H1 (cell line): ENCODE measurements at regions not wholly inside any gene's neighbourhood (a gene's known extent, or its start where the extent isn't known, plus 50 kb on each side); places are given as distances from the start of the nearest gene placed in this dataset.

Experiments
- CTCF ChIA-PET: fragments of 300-600 bp; sonication (Branson Sonifier 250); formaldehyde crosslinking; loops from one replicate; lab custom pipeline; 2021; ENCODE audit not compliant: partially characterized antibody; lab: Charles Lee
- POLR2A ChIA-PET: fragments of 300-600 bp; sonication (Branson Sonifier 250); formaldehyde crosslinking; loops from one replicate; lab custom pipeline; 2021; ENCODE audit warnings: inconsistent platforms; ENCODE audit not compliant: partially characterized antibody; lab: Charles Lee
- DNase-seq, 2 experiments: peaks; one replicate each; pipeline versions ENCODE4 v3.0.0 to v3.0.0-alpha.2; 2010 to 2022; ENCODE audit warnings: low spot score in 2 of 2, low read depth in 1 of 2, mixed read lengths in 1 of 2
- FAIRE-seq: peaks from 2 replicates; lab custom pipeline; 2011; peaks lifted over from hg19 to GRCh38; lab: Jason Lieb, UNC
- H2AFZ ChIP-seq: 2 replicates; pipeline ENCODE4 v1.8.1; 2012; ENCODE audit warnings: low read length, inconsistent platforms
- H2AK5ac ChIP-seq: 2 replicates; pipeline ENCODE4 v1.6.1; 2013; ENCODE audit warnings: low read depth, low read length
- H2BK120ac ChIP-seq: replicated peaks from 2 replicates; pipeline ENCODE3; 2013; ENCODE audit warnings: low read depth, low read length, inconsistent platforms
- H2BK12ac ChIP-seq: 2 replicates; pipeline ENCODE4 v1.6.1; 2013; ENCODE audit warnings: low read depth, low read length
- H2BK15ac ChIP-seq: 2 replicates; pipeline ENCODE4 v1.6.1; 2013; ENCODE audit warnings: low read length
- H2BK20ac ChIP-seq: 2 replicates; pipeline ENCODE4 v1.6.1; 2013; ENCODE audit warnings: low read length
- H2BK5ac ChIP-seq: 2 replicates; pipeline ENCODE4 v1.6.1; 2013; ENCODE audit warnings: low read depth, low read length
- H3K14ac ChIP-seq: 2 replicates; pipeline ENCODE4 v1.6.1; 2013; ENCODE audit warnings: inconsistent platforms; ENCODE audit not compliant: insufficient read length
- H3K18ac ChIP-seq: 2 replicates; pipeline ENCODE4 v1.6.1; 2013; ENCODE audit warnings: low read length; ENCODE audit errors: extremely low read depth
- H3K23ac ChIP-seq: 2 replicates; pipeline ENCODE4 v1.6.1; 2013; ENCODE audit warnings: inconsistent platforms; ENCODE audit not compliant: insufficient read length
- H3K23me2 ChIP-seq: 2 replicates; pipeline ENCODE4 v1.6.1; 2013; ENCODE audit warnings: low read depth, low read length
- H3K27ac ChIP-seq: 2 replicates; pipeline ENCODE4 v1.6.1; 2011; ENCODE audit warnings: low read depth, low read length, inconsistent platforms
- H3K27me3 ChIP-seq, 4 experiments: replicated peaks in 1 of 4; 1 replicate in 1 of 4; 2 replicates in 3 of 4; pipeline versions ENCODE4 v1.6.1 to v1.8.1; 2011 to 2013; ENCODE audit warnings: low read length in 3 of 4, mild to moderate bottlenecking in 3 of 4, inconsistent platforms in 2 of 4, mixed read lengths in 2 of 4, moderate library complexity in 1 of 4; ENCODE audit not compliant: control insufficient read depth in 3 of 4, insufficient read depth in 3 of 4; ENCODE audit errors: extremely low read depth in 1 of 4
- H3K36me3 ChIP-seq, 4 experiments: 2 replicates each; pipeline versions ENCODE4 v1.6.1 to v1.8.1; 2011 to 2013; ENCODE audit warnings: mild to moderate bottlenecking in 4 of 4, low read length in 3 of 4, moderate library complexity in 2 of 4, control low read depth in 1 of 4, inconsistent platforms in 1 of 4; ENCODE audit not compliant: insufficient read depth in 4 of 4, control insufficient read depth in 2 of 4
- H3K4ac ChIP-seq: replicated peaks from 2 replicates; pipeline ENCODE3; 2013; ENCODE audit warnings: low read length, low read depth, mixed read lengths, inconsistent platforms; ENCODE audit not compliant: insufficient read length
- H3K4me1 ChIP-seq, 4 experiments: replicated peaks in 1 of 4; 1 replicate in 1 of 4; 2 replicates in 3 of 4; pipeline versions ENCODE4 v1.6.1 to v1.8.1; 2011 to 2013; ENCODE audit warnings: low read length in 3 of 4, inconsistent platforms in 2 of 4, mixed read lengths in 1 of 4; ENCODE audit not compliant: insufficient read depth in 4 of 4, control insufficient read depth in 3 of 4
- H3K4me2 ChIP-seq, 2 experiments: 2 replicates each; pipeline versions ENCODE4 v1.6.1 to v1.8.1; 2011 to 2013; ENCODE audit warnings: low read depth in 2 of 2, low read length in 2 of 2, control low read depth in 1 of 2, inconsistent platforms in 1 of 2, mild to moderate bottlenecking in 1 of 2; ENCODE audit not compliant: insufficient read depth in 1 of 2
- H3K4me3 ChIP-seq, 4 experiments: fragments of 200-600, 300-600 bp in 1 of 4; sonication (generic), shearing (Covaris generic), sonication (Bioruptor Twin) in 1 of 4; 2 replicates each; pipeline versions ENCODE4 v1.5.1 to v1.8.1; 2011 to 2016; ENCODE audit warnings: low read length in 4 of 4, low read depth in 3 of 4, control low read depth in 2 of 4, inconsistent platforms in 2 of 4, mild to moderate bottlenecking in 2 of 4, mixed read lengths in 1 of 4, moderate library complexity in 1 of 4; ENCODE audit not compliant: insufficient read depth in 2 of 4; ENCODE audit errors: extremely low read depth in 1 of 4
- H3K56ac ChIP-seq: replicated peaks from 2 replicates; pipeline ENCODE3; 2013; ENCODE audit warnings: low read depth, mild to moderate bottlenecking, mixed read lengths, low read length, inconsistent platforms; ENCODE audit not compliant: insufficient read length
- H3K79me1 ChIP-seq: 2 replicates; pipeline ENCODE4 v1.6.1; 2013; ENCODE audit warnings: low read depth, low read length, control low read depth
- H3K79me2 ChIP-seq, 2 experiments: 2 replicates each; pipeline versions ENCODE4 v1.6.1 to v1.8.1; 2012 to 2013; ENCODE audit warnings: low read length in 2 of 2, mild to moderate bottlenecking in 2 of 2, inconsistent platforms in 1 of 2; ENCODE audit not compliant: insufficient read depth in 2 of 2, control insufficient read depth in 1 of 2
- H3K9ac ChIP-seq, 4 experiments: replicated peaks in 1 of 4; 1 replicate in 1 of 4; 2 replicates in 3 of 4; pipeline versions ENCODE4 v1.6.1 to v1.8.1; 2011 to 2013; ENCODE audit warnings: low read depth in 3 of 4, low read length in 3 of 4, control low read depth in 2 of 4, mild to moderate bottlenecking in 2 of 4, moderate library complexity in 2 of 4, inconsistent platforms in 1 of 4; ENCODE audit errors: extremely low read depth in 1 of 4
- H3K9me3 ChIP-seq, 2 experiments: 2 replicates each; pipeline versions ENCODE4 v1.6.1 to v1.8.1; 2012 to 2013; ENCODE audit warnings: mild to moderate bottlenecking in 2 of 2, moderate library complexity in 2 of 2, control low read depth in 1 of 2, inconsistent platforms in 1 of 2, low read depth in 1 of 2, low read length in 1 of 2, mixed read lengths in 1 of 2; ENCODE audit not compliant: insufficient read depth in 2 of 2
- H4K20me1 ChIP-seq, 2 experiments: replicated peaks in 1 of 2; 2 replicates each; pipeline versions ENCODE3 to v1.8.1; 2011 to 2013; ENCODE audit warnings: inconsistent platforms in 2 of 2, low read length in 2 of 2, mild to moderate bottlenecking in 1 of 2; ENCODE audit not compliant: insufficient read depth in 2 of 2, control insufficient read depth in 1 of 2
- H4K5ac ChIP-seq: 2 replicates; pipeline ENCODE4 v1.6.1; 2013; ENCODE audit warnings: low read length, low read depth, mixed read lengths, inconsistent platforms; ENCODE audit not compliant: insufficient read length
- H4K8ac ChIP-seq: 2 replicates; pipeline ENCODE4 v1.8.0; 2013; ENCODE audit warnings: mild to moderate bottlenecking, moderate library complexity, low read length, inconsistent platforms; ENCODE audit not compliant: insufficient read depth; ENCODE audit errors: extremely low read depth
- H4K91ac ChIP-seq: replicated peaks from 2 replicates; pipeline ENCODE3; 2013; ENCODE audit warnings: low read length, mixed read lengths, inconsistent platforms; ENCODE audit not compliant: insufficient read length
- BACH1 ChIP-seq: IDR thresholded peaks from 2 replicates; pipeline ENCODE4 v1.6.1; 2012; ENCODE audit warnings: low read length, improper control_type of control experiment
- BCL11A ChIP-seq, 2 experiments: IDR thresholded peaks; one replicate each; pipeline ENCODE4 v1.6.1; 2011; ENCODE audit warnings: low read depth in 2 of 2, low read length in 2 of 2, mild to moderate bottlenecking in 2 of 2
- BRCA1 ChIP-seq: IDR thresholded peaks from 2 replicates; pipeline ENCODE4 v1.6.1; 2012; ENCODE audit warnings: low read depth, low read length, improper control_type of control experiment
- EZH2 ChIP-seq: fragments of 200-600 bp; sonication (generic); IDR thresholded peaks from 2 replicates; pipeline ENCODE4 v1.7.1; 2012; ENCODE audit warnings: low read depth, mild to moderate bottlenecking, moderate library complexity, low read length, inconsistent platforms; ENCODE audit not compliant: severe bottlenecking
- HDAC6 ChIP-seq: IDR thresholded peaks from one replicate; pipeline ENCODE4 v1.7.1; 2012; ENCODE audit warnings: low read depth, mild to moderate bottlenecking, inconsistent platforms, low read length, moderate library complexity
- POU5F1 ChIP-seq: IDR thresholded peaks from 2 replicates; pipeline ENCODE4 v1.6.1; 2011; ENCODE audit warnings: low read depth, mild to moderate bottlenecking, low read length, moderate library complexity
- RXRA ChIP-seq: IDR thresholded peaks from 2 replicates; pipeline ENCODE4 v1.6.1; 2011; ENCODE audit warnings: low read depth, mild to moderate bottlenecking, low read length, moderate library complexity; ENCODE audit not compliant: insufficient read depth
- SAP30 ChIP-seq: fragments of 300-600 bp; sonication (generic); IDR thresholded peaks from 2 replicates; pipeline ENCODE4 v1.7.1; 2012; ENCODE audit warnings: low read length, moderate library complexity, mild to moderate bottlenecking, inconsistent platforms; ENCODE audit not compliant: insufficient read depth, insufficient replicate concordance
- YY1 ChIP-seq: IDR thresholded peaks from 2 replicates; pipeline ENCODE4 v1.6.1; 2011; ENCODE audit warnings: low read depth, mild to moderate bottlenecking, low read length
- ZNF274 ChIP-seq: IDR thresholded peaks from 2 replicates; pipeline ENCODE4 v1.7.0; 2012; ENCODE audit warnings: low read length, borderline replicate concordance; ENCODE audit errors: extremely low read depth
- WGBS, 2 experiments: shearing (Covaris generic) in 1 of 2; methylation state at CpG; one replicate each; pipeline versions ENCODE4 v1.1.6 to v1.1.7; 2013 to 2015; ENCODE audit warnings: low lambda C conversion rate in 2 of 2, mixed read lengths in 2 of 2, inconsistent platforms in 1 of 2, low coverage in 1 of 2, missing lambda C conversion rate in 1 of 2; ENCODE audit not compliant: insufficient replicate concordance in 2 of 2, insufficient coverage in 1 of 2, insufficient read length in 1 of 2; ENCODE audit errors: extremely low coverage in 1 of 2, missing lambda C conversion rate in 1 of 2; 5-methylcytosine and 5-hydroxymethylcytosine counted together

DNA sequence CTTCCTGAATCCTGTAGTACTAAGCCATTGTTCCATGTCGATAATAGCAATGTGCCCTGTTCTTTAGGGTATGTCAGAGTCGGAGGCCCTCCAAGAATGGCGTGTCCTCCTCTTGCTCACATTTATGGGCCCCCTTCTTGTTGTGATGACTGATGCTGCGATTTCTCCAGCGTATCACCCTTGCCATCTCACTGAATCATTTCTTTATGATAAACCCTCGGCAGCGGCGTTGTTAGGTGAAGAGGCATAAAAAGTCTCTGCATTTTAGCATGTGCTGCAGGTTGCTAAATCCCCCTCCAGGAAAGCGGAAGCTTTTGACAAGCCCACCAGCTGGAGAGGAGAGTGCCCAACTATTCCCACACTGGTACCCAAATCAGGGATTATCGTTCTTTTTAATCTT is 1045.3 kb downstream of the BRD1 start:
- peaks cover 0 to 3% (median 3%) of the 10 kb centered on the region in 4 experiments; a peak in 3 of 7 replicates for H3K4me1 ChIP-seq
- H4K91ac ChIP-seq: no peak overlapping the region
- H3K9ac ChIP-seq: no peak overlapping the region
- H3K23me2 ChIP-seq: no peaks in the 10 kb centered on the region
- H3K14ac ChIP-seq: no peak overlapping the region
- DNase-seq: no peak
- no peak overlapping the region for H2BK120ac ChIP-seq
- H3K23ac ChIP-seq: no peak overlapping the region
- CTCF ChIA-PET: interaction anchor here (0.7 to 2.1 kb wide), 16 partner anchors 10 to 884 kb away, joined by 3 to 18 read pairs (median 4); no protein-coding TSS in a partner anchor
- H3K79me2 ChIP-seq: no peaks in the 10 kb centered on the region
- no peak overlapping the region for H2AFZ ChIP-seq
- WGBS, 2 experiments: 89% methylated on average over 10 of the region's 10 CpGs; no CpG with 5 or more reads in 1 of the 2 experiments
- POLR2A ChIA-PET: interaction anchor here (0.9 kb wide), 1 partner anchor 14 kb away, joined by 3 read pairs; no protein-coding TSS in a partner anchor
- H4K5ac ChIP-seq: no peak overlapping the region
- no peaks in the 10 kb centered on the region for H3K36me3 ChIP-seq
- no peak overlapping the region for H3K4me3 ChIP-seq
- no peak overlapping the region for H2BK15ac ChIP-seq
- peaks cover 0 to 2% of the 10 kb centered on the region in 2 experiments for H4K20me1 ChIP-seq
- no peaks in the 10 kb centered on the region for H3K27me3 ChIP-seq
- no peaks in the 10 kb centered on the region for H3K79me1 ChIP-seq
- H2BK20ac ChIP-seq: no peak overlapping the region
- H3K4me2 ChIP-seq: no peak overlapping the region
- H3K9me3 ChIP-seq: peaks cover 2 to 3% of the 10 kb centered on the region in 2 experiments; a peak in 3 of 4 replicates
- no peak overlapping the region for H2BK12ac ChIP-seq
- FAIRE-seq: no peak
- no peak overlapping the region for H3K18ac ChIP-seq
- no peak overlapping the region for H2BK5ac ChIP-seq
- H3K4ac ChIP-seq: no peak overlapping the region
- no peak overlapping the region for H3K56ac ChIP-seq
- no peak overlapping the region for H4K8ac ChIP-seq
- no peak overlapping the region for H3K27ac ChIP-seq
- H2AK5ac ChIP-seq: no peak overlapping the region
- TF ChIP-seq HDAC6: no peak
- no peak for TF ChIP-seq RXRA
- no peak for TF ChIP-seq POU5F1
- no peak for TF ChIP-seq BRCA1
- TF ChIP-seq BACH1: no peak
- TF ChIP-seq YY1: no peak
- no peak for TF ChIP-seq ZNF274
- TF ChIP-seq BCL11A (IDR thresholded peaks at IDR 0.05; ENCODE audit: low read depth in 2 of 2, low read length in 2 of 2): no peak
- TF ChIP-seq SAP30: no peak
- TF ChIP-seq EZH2: no peak
